Left lung (tissue), 4 donors: ENCODE measurements at regions not wholly inside any gene's neighbourhood (a gene's known extent, or its start where the extent isn't known, plus 50 kb on each side); places are given as distances from the start of the nearest gene placed in this dataset.

Source experiments
- ATAC-seq: fragments of 200-7000 bp; cut with Tn5 transposase; one replicate; pipeline ENCODE4 v1.9.1; 2020; ENCODE audit warnings: moderate library complexity
- DNase-seq, 4 donors: peaks; one replicate each; pipeline ENCODE4 v3.0.0-alpha.2; 2013 to 2020
- H3K27ac ChIP-seq, 2 donors: fragments of 200-600 bp; sonication (generic) in 1 of 2; one replicate each; pipeline versions ENCODE4 v1.5.0 to v1.8.0; 2020 to 2021
- H3K27me3 ChIP-seq, 2 donors: fragments of 200-600 bp; sonication (generic) in 1 of 2; one replicate each; pipeline versions ENCODE4 v1.5.0 to v1.8.0; 2020 to 2021
- H3K36me3 ChIP-seq, 2 donors: fragments of 200-600 bp; sonication (generic) in 1 of 2; one replicate each; pipeline versions ENCODE4 v1.5.0 to v1.8.0; 2020 to 2021
- H3K4me1 ChIP-seq, 2 donors: fragments of 200-600 bp; one replicate each; pipeline ENCODE4 v1.8.0; 2021
- H3K4me3 ChIP-seq, 2 donors: fragments of 200-600 bp; sonication (generic) in 1 of 2; one replicate each; pipeline versions ENCODE4 v1.5.0 to v1.8.0; 2020 to 2021; ENCODE audit warnings: mild to moderate bottlenecking in 1 of 2
- H3K9me3 ChIP-seq, 2 donors: fragments of 200-600 bp; sonication (generic) in 1 of 2; one replicate each; pipeline versions ENCODE4 v1.5.0 to v1.8.0; 2020 to 2021
- CTCF ChIP-seq, 2 donors: fragments of 200-600 bp; sonication (generic) in 1 of 2; IDR thresholded peaks; one replicate each; pipeline versions ENCODE4 v1.5.0 to v1.8.0; 2021; ENCODE audit warnings: antibody characterized with exemption in 2 of 2
- intact Hi-C, 2 donors: fragments of 100-400 bp; cut with DNase I; formaldehyde crosslinking; loops; one replicate each; pipeline versions ENCODE4 v1.11.2 to v1.14.2; 2022
- donor health status: DM: no; HTN: yes; CAD: no.
- donor health status: DM: no; HTN: no; CAD: no.

- H3K36me3 ChIP-seq, result no peaks in the 10 kb centered on the region
- H3K27me3 ChIP-seq, result no peaks in the 10 kb centered on the region
- H3K4me1 ChIP-seq, result no peaks in the 10 kb centered on the region
- TF ChIP-seq CTCF (IDR thresholded peaks at IDR 0.05), result no peak
- ATAC-seq (no peak), DNase-seq (no peak)
- H3K9me3 ChIP-seq, result peaks cover 0 to 42% of the 10 kb centered on the region in 2 donors
- intact Hi-C loops, result no loop called here
- no peak overlapping the region for H3K27ac ChIP-seq
- H3K4me3 ChIP-seq, result no peak overlapping the region
These were observed 168.8 kb downstream of the CD24 start for GRCh38 chr6:106805771-106806170.

GRCh38 chr6:106804346-106805335 lies 169.9 kb downstream of the CD24 start:
- no peak for ATAC-seq
- TF ChIP-seq CTCF (IDR thresholded peaks at IDR 0.05), result no peak
- intact Hi-C loops, result no loop called here

DNA sequence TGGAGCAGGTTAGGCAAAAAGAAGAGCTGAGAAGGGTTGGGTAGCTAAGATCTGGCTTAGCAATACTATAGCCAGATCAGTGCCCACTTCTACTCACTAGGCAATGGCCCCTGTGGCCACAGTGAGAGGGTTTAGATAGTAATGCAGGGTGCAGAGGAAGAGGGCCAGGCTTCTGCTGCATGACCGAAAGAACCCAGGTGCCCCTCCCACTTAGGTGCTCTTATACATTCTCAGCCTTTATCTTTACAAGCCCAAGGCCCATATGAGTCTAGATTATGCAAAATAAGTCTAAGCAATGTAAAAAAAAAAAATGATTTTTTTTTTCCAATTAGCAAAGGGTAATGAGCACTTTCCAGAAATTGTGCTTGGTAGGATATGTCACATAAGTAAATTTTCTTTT lies 171.3 kb downstream of the CD24 start:
- no peaks in the 10 kb centered on the region for H3K4me1 ChIP-seq
- no peaks in the 10 kb centered on the region for H3K36me3 ChIP-seq
- H3K27ac ChIP-seq, result no peak overlapping the region
- intact Hi-C loops, result no loop called here
- H3K27me3 ChIP-seq, result no peaks in the 10 kb centered on the region
- DNase-seq (no peak), ATAC-seq (no peak)
- TF ChIP-seq CTCF (IDR thresholded peaks at IDR 0.05), result no peak
- H3K9me3 ChIP-seq, result peaks cover 0 to 18% of the 10 kb centered on the region in 2 donors
- no peak overlapping the region for H3K4me3 ChIP-seq

More at GRCh38 chr6:106804346-106805335, 169.9 kb downstream of the CD24 start:
- H3K4me3 ChIP-seq, result no peak overlapping the region
- DNase-seq, result no peak
- no peak overlapping the region for H3K27ac ChIP-seq
- H3K4me1 ChIP-seq, result no peaks in the 10 kb centered on the region
- H3K9me3 ChIP-seq, result peaks cover 0 to 32% of the 10 kb centered on the region in 2 donors
- no peaks in the 10 kb centered on the region for H3K36me3 ChIP-seq
- H3K27me3 ChIP-seq, result no peaks in the 10 kb centered on the region

DNA sequence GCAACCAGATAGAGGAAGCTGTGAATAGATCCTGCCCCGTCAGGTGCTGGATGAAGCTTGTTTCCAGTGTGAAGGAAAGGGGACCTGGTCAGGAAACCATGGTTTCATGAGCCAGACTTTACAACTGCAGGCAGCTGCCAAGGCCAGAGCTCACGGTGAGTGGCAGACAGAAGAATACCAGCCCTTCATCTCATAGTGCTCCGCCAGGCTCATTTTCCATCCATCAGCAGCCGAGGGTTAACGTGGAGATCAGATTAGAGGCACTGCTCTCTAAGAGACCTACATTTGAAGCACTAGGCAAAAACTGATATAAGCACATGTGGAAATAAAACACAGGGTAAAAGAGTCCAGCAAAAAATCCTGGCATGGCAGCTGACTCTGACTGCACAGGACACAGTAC lies 172.4 kb downstream of the CD24 start:
- no peak for ATAC-seq

More for the DNA sequence above, 172.4 kb downstream of the CD24 start:
- no peak overlapping the region for H3K4me3 ChIP-seq
- intact Hi-C loops, result no loop called here
- H3K9me3 ChIP-seq, result peaks cover 0 to 7% of the 10 kb centered on the region in 2 donors
- no peaks in the 10 kb centered on the region for H3K4me1 ChIP-seq
- no peak for TF ChIP-seq CTCF (IDR thresholded peaks at IDR 0.05)
- DNase-seq, result no peak
- no peaks in the 10 kb centered on the region for H3K36me3 ChIP-seq
- no peaks in the 10 kb centered on the region for H3K27me3 ChIP-seq
- H3K27ac ChIP-seq, result no peak overlapping the region
